ENCODE measurements at regions not wholly inside any gene's neighbourhood (a gene's known extent, or its start where the extent isn't known, plus 50 kb on each side); places are given as distances from the start of the nearest gene placed in this dataset.

DNA sequence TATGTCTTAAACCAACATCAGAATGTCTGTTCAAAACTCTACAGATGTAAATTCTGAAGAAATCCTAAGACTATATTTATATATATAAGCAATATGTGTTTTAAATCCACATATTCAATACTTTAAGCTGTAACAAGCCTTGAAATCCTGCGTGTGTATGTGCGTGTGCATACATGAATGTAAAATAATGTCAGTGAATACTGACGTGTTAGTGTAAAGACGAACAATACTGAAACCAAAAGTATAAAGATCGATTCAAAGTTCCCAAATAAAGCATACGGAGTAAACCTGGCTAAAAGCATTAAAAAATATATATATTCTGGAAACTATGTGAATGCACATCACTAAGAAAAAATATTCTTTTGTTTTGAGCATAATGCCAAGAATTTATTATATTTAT lies 668.6 kb upstream of the NCAM2 start:
- no peak for TF ChIP-seq POLR2A (IDR thresholded peaks at IDR 0.05; ENCODE audit: low read depth, low read length)
- TF ChIP-seq MYC (IDR thresholded peaks at IDR 0.05; ENCODE audit: low read depth, low read length): no peak
- TF ChIP-seq CTCF (IDR thresholded peaks at IDR 0.05; ENCODE audit: extremely low read depth in 1 of 2, insufficient read depth in 1 of 2, low read depth in 1 of 2, low read length in 2 of 2): no peak
- TF ChIP-seq EZH2 (IDR thresholded peaks at IDR 0.05; ENCODE audit: borderline replicate concordance, low read depth, low read length, severe bottlenecking): no peak
- TF ChIP-seq JUN (IDR thresholded peaks at IDR 0.05; ENCODE audit: borderline replicate concordance, insufficient read depth, insufficient read length, low read depth): no peak
- TF ChIP-seq POLR2AphosphoS5 (IDR thresholded peaks at IDR 0.05; ENCODE audit: insufficient read depth, low read depth, low read length): no peak
- TF ChIP-seq, protein P1, sequence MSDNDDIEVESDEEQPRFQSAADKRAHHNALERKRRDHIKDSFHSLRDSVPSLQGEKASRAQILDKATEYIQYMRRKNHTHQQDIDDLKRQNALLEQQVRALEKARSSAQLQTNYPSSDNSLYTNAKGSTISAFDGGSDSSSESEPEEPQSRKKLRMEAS (IDR thresholded peaks at IDR 0.05; ENCODE audit: insufficient read depth, insufficient read length): no peak
- TF ChIP-seq FOS (IDR thresholded peaks at IDR 0.05; ENCODE audit: borderline replicate concordance, insufficient read depth, low read length): no peak
- TF ChIP-seq GATA2 (IDR thresholded peaks at IDR 0.05; ENCODE audit: insufficient read depth, insufficient read length, low read depth, low read length): no peak

Measured in endothelial cell of umbilical vein (primary cell).